ENCODE measurements at regions not wholly inside any gene's neighbourhood (a gene's known extent, or its start where the extent isn't known, plus 50 kb on each side); places are given as distances from the start of the nearest gene placed in this dataset.

- no peaks in the 10 kb centered on the region for H3K27me3 ChIP-seq
- no peak for ATAC-seq
These were observed 107.7 kb downstream of the BACH1 start for GRCh38 chr21:29406385-29406784.

DNA sequence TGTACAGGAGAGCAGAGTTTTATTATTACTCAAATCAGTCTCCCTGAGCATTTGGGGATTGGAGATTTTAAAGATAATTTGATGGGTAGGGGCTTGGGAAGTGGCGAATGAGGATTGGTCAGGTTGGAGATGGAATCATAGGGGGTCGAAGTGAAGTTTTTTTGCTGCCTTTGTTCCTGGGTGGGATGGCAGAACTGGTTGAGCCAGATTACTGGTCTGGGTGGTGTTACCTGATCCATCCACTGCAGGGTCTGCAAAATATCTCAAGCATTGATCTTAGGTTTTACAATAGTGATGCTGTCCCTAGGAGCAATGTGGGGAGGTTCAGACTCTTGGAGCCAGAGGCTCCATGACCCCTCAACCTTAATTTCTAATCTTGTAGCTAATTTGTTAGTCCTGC, 108.8 kb downstream of the BACH1 start:
- TF ChIP-seq POLR2A (IDR thresholded peaks at IDR 0.05) (no peak), CTCF (IDR thresholded peaks at IDR 0.05) (no peak)
- no peak overlapping the region for H3K4me3 ChIP-seq
- ATAC-seq (no peak), DNase-seq (no peak)
- intact Hi-C loops (cut with DNase I): no loop called here
- no peaks in the 10 kb centered on the region for H3K27me3 ChIP-seq
- H3K27ac ChIP-seq: no peak overlapping the region
- no peaks in the 10 kb centered on the region for H3K9me3 ChIP-seq
- WGBS (ENCODE audit: insufficient coverage, low coverage, low lambda C conversion rate, missing lambda C conversion rate): 83% methylated on average over 2 of the region's 2 CpGs
- no peaks in the 10 kb centered on the region for H3K36me3 ChIP-seq
- no peaks in the 10 kb centered on the region for H3K4me1 ChIP-seq

More at GRCh38 chr21:29406385-29406784, 107.7 kb downstream of the BACH1 start:
- H3K4me1 ChIP-seq: no peaks in the 10 kb centered on the region
- intact Hi-C loops (cut with DNase I): no loop called here
- H3K9me3 ChIP-seq: no peaks in the 10 kb centered on the region
- no peak for DNase-seq
- H3K4me3 ChIP-seq: no peak overlapping the region
- TF ChIP-seq CTCF (IDR thresholded peaks at IDR 0.05) (no peak), POLR2A (IDR thresholded peaks at IDR 0.05) (no peak)
- H3K36me3 ChIP-seq: no peaks in the 10 kb centered on the region
- H3K27ac ChIP-seq: no peak overlapping the region

DNA sequence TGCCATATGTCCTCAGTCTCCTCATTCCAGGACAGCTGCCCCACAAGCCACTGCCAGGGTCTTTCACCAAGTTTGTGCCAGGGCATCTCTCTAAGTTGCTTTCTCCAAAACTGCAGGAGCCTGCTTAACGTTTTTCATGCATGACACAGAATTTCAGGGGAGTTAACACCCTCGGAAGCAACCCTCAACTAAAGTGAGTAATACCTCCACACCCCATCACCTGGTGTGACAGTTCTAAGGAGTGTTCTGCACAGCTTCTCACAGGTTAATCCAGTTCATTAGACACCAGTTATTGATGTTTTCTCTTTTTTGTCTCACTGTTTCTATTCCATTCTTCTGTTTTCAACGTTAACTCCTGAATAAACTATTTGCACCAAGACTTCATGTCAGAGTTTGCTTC, 115.0 kb downstream of the BACH1 start:
- H3K4me3 ChIP-seq: no peak overlapping the region
- no peak overlapping the region for H3K27ac ChIP-seq
- no peaks in the 10 kb centered on the region for H3K4me1 ChIP-seq
- ATAC-seq (no peak), DNase-seq (no peak)
- no peaks in the 10 kb centered on the region for H3K36me3 ChIP-seq
- intact Hi-C loops (cut with DNase I): no loop called here
- no peaks in the 10 kb centered on the region for H3K9me3 ChIP-seq
- TF ChIP-seq CTCF (IDR thresholded peaks at IDR 0.05): no peak
- no peak for TF ChIP-seq POLR2A (IDR thresholded peaks at IDR 0.05)
- WGBS (ENCODE audit: insufficient coverage, low coverage, low lambda C conversion rate, missing lambda C conversion rate): 73% methylated on average over 1 of the region's 3 CpGs
- H3K27me3 ChIP-seq: no peaks in the 10 kb centered on the region

DNA sequence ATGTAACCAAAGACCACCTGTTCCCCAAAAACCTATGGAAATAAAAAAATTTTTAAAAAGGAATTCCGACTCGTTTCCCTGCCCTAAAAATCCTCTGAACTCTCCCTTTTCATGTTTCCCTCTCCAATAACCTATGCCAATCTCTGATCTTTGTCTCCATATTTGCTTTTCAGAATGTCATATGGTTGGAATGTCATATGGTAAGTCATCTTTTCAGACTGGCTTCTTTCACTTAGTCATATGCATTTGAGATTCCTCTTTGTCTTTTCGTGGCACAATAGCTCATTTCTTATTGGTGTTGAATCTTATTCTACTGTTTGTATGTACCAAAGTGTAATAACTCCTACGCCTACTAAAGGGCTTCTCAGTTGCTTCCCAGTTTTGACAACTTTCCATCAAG, 117.5 kb downstream of the BACH1 start:
- Histone ChIP-seq H3K9me3 (no peaks in the 10 kb centered on the region), H3K27ac (no peak overlapping the region), H3K36me3 (no peaks in the 10 kb centered on the region), H3K4me1 (no peaks in the 10 kb centered on the region), H3K4me3 (no peak overlapping the region), H3K27me3 (no peaks in the 10 kb centered on the region)
- intact Hi-C loops (cut with DNase I): no loop called here
- DNase-seq (no peak), ATAC-seq (no peak)
- 80% methylated on average over 4 of the region's 4 CpGs for WGBS (ENCODE audit: insufficient coverage, low coverage, low lambda C conversion rate, missing lambda C conversion rate)
- no peak for TF ChIP-seq POLR2A (IDR thresholded peaks at IDR 0.05)
- no peak for TF ChIP-seq CTCF (IDR thresholded peaks at IDR 0.05)

- no peak for ATAC-seq
- 78% methylated on average over 2 of the region's 2 CpGs for WGBS (ENCODE audit: insufficient coverage, low coverage, low lambda C conversion rate, missing lambda C conversion rate)
- Histone ChIP-seq H3K9me3 (no peaks in the 10 kb centered on the region), H3K4me1 (no peaks in the 10 kb centered on the region), H3K27me3 (no peaks in the 10 kb centered on the region), H3K36me3 (no peaks in the 10 kb centered on the region), H3K27ac (no peak overlapping the region), H3K4me3 (no peak overlapping the region)
- TF ChIP-seq CTCF (IDR thresholded peaks at IDR 0.05) (no peak), POLR2A (IDR thresholded peaks at IDR 0.05) (no peak)
- intact Hi-C loops (cut with DNase I): no loop called here
- DNase-seq: no peak
These were observed 120.1 kb downstream of the BACH1 start for GRCh38 chr21:29418813-29419212.

Data from right lobe of liver (tissue), 6 donors.